ENCODE measurements at regions not wholly inside any gene's neighbourhood (a gene's known extent, or its start where the extent isn't known, plus 50 kb on each side); places are given as distances from the start of the nearest gene placed in this dataset.

GRCh38 chr12:97275728-97276590, 186.6 kb upstream of the RMST start:
- TF ChIP-seq CTCF (IDR thresholded peaks at IDR 0.05; ENCODE audit: low read length): no peak
- no peak for TF ChIP-seq EZH2phosphoT487 (IDR thresholded peaks at IDR 0.05; ENCODE audit: low read length)
- TF ChIP-seq EZH2 (optimal IDR thresholded peaks at IDR 0.05; ENCODE audit: low read depth, low read length): no peak

All from MM.1S (cell line).